IPS-NIHi7 (cell line): ENCODE measurements at regions not wholly inside any gene's neighbourhood (a gene's known extent, or its start where the extent isn't known, plus 50 kb on each side); places are given as distances from the start of the nearest gene placed in this dataset.
A peak's percentile ranks its signal among the peaks of the same experiment; 100 is the strongest.

Experiments
- DNase-seq: peaks from one replicate; pipeline ENCODE4 v3.0.0; 2012; ENCODE audit warnings: mixed read lengths; ENCODE audit errors: extremely low spot score

GRCh38 chr2:220220009-220220408 is 592.6 kb downstream of the SLC4A3 start:
- DNase-seq = no peak

GRCh38 chr2:220221992-220222391 is 594.6 kb downstream of the SLC4A3 start:
- no peak for DNase-seq

GRCh38 chr2:220224691-220225543 is 597.5 kb downstream of the SLC4A3 start:
- DNase-seq = no peak

- no peak for DNase-seq
Measured at GRCh38 chr2:220226076-220226475, 598.6 kb downstream of the SLC4A3 start.

- DNase-seq = no peak
Measured at GRCh38 chr2:220226546-220226945, 599.1 kb downstream of the SLC4A3 start.

GRCh38 chr2:220227266-220227920 is 600.0 kb downstream of the SLC4A3 start:
- no peak for DNase-seq

GRCh38 chr2:220228310-220229006 is 601.0 kb downstream of the SLC4A3 start:
- peak; percentile 21 for DNase-seq

GRCh38 chr2:220240641-220241040 is 613.2 kb downstream of the SLC4A3 start:
- DNase-seq = no peak

GRCh38 chr2:220241423-220241822 is 614.0 kb downstream of the SLC4A3 start:
- no peak for DNase-seq

- no peak for DNase-seq
Measured at GRCh38 chr2:220243571-220243970, 616.1 kb downstream of the SLC4A3 start.

GRCh38 chr2:220246386-220246785 is 619.0 kb downstream of the SLC4A3 start:
- no peak for DNase-seq

- no peak for DNase-seq
Measured at GRCh38 chr2:220247588-220248350, 620.3 kb downstream of the SLC4A3 start.

- no peak for DNase-seq
Measured at GRCh38 chr2:220259662-220260061, 632.2 kb downstream of the SLC4A3 start.

GRCh38 chr2:220263300-220263699 is 635.9 kb downstream of the SLC4A3 start:
- DNase-seq = no peak

- DNase-seq = peak; percentile 47
Measured at GRCh38 chr2:220269367-220269766, 641.9 kb downstream of the SLC4A3 start.

GRCh38 chr2:220270481-220271070 is 643.1 kb downstream of the SLC4A3 start:
- no peak for DNase-seq

GRCh38 chr2:220272656-220273055 is 645.2 kb downstream of the SLC4A3 start:
- no peak for DNase-seq

- no peak for DNase-seq
Measured at GRCh38 chr2:220273082-220273481, 645.7 kb downstream of the SLC4A3 start.

- no peak for DNase-seq
Measured at GRCh38 chr2:220275454-220275853, 648.0 kb downstream of the SLC4A3 start.

- no peak for DNase-seq
Measured at GRCh38 chr2:220276741-220277444, 649.5 kb downstream of the SLC4A3 start.
